IMR-90 (cell line): ENCODE measurements at regions not wholly inside any gene's neighbourhood (a gene's known extent, or its start where the extent isn't known, plus 50 kb on each side); places are given as distances from the start of the nearest gene placed in this dataset.

Source experiments
- ATAC-seq: fragments of 200-7000 bp; cut with Tn5 transposase; 2 replicates; pipeline ENCODE4 v1.9.1; 2020; ENCODE audit warnings: low read depth, mild to moderate bottlenecking, moderate library complexity
- BruUV-seq: library from RNA; stranded (reverse); fragments of 400-500 nt; replicated peaks from 2 replicates; lab custom pipeline; 2021; lab: Mats Ljungman, UMichigan
- CTCF ChIA-PET: fragments of 300-600 bp; formaldehyde crosslinking; extraction: SDS; loops from one replicate; lab custom pipeline; 2021; ENCODE audit warnings: antibody characterized with exemption; lab: Yijun Ruan, JAX
- POLR2A ChIA-PET: fragments of 300-600 bp; sonication (Branson Sonifier 250); formaldehyde crosslinking; loops from one replicate; lab custom pipeline; 2022; ENCODE audit warnings: antibody characterized with exemption; ENCODE audit not compliant: unreplicated experiment; lab: Charles Lee
- DNase-seq: peaks from one replicate; pipeline ENCODE4 v3.0.0; 2013
- H2AFZ ChIP-seq: replicated peaks from 2 replicates; pipeline ENCODE3; 2013; ENCODE audit warnings: low read length, mild to moderate bottlenecking; ENCODE audit not compliant: poor library complexity
- H2AK5ac ChIP-seq: 2 replicates; pipeline ENCODE4 v1.6.1; 2013; ENCODE audit warnings: low read depth, low read length, inconsistent platforms
- H2AK9ac ChIP-seq: replicated peaks from 2 replicates; pipeline ENCODE3; 2013; ENCODE audit warnings: mild to moderate bottlenecking, low read depth, low read length, moderate library complexity; ENCODE audit not compliant: poor library complexity
- H2BK120ac ChIP-seq: 2 replicates; pipeline ENCODE4 v1.6.1; 2013; ENCODE audit warnings: low read depth, low read length, inconsistent platforms
- H2BK15ac ChIP-seq: 3 replicates; pipeline ENCODE4 v1.6.1; 2013; ENCODE audit warnings: low read depth, low read length, inconsistent platforms
- H2BK20ac ChIP-seq: 2 replicates; pipeline ENCODE4 v1.6.1; 2013; ENCODE audit warnings: low read depth, mild to moderate bottlenecking, inconsistent platforms, low read length, moderate library complexity
- H2BK5ac ChIP-seq: 2 replicates; pipeline ENCODE4 v1.6.1; 2013; ENCODE audit warnings: mild to moderate bottlenecking, low read depth, low read length, inconsistent platforms; ENCODE audit not compliant: poor library complexity, severe bottlenecking
- H3K14ac ChIP-seq: replicated peaks from 2 replicates; pipeline ENCODE4 v1.6.1; 2013; ENCODE audit warnings: low read depth, low read length, inconsistent platforms
- H3K18ac ChIP-seq: 2 replicates; pipeline ENCODE4 v1.6.1; 2013; ENCODE audit warnings: low read depth, low read length, control low read depth
- H3K23ac ChIP-seq: 2 replicates; pipeline ENCODE4 v1.6.1; 2013; ENCODE audit warnings: low read depth, low read length, inconsistent platforms
- H3K27ac ChIP-seq: 2 replicates; pipeline ENCODE4 v1.5.1; 2013; ENCODE audit warnings: mild to moderate bottlenecking, control low read depth, low read length; ENCODE audit not compliant: insufficient read depth
- H3K27me3 ChIP-seq: 2 replicates; pipeline ENCODE4 v1.6.1; 2013; ENCODE audit warnings: low read length; ENCODE audit not compliant: control insufficient read depth, insufficient read depth
- H3K36me3 ChIP-seq: 2 replicates; pipeline ENCODE4 v1.6.1; 2013; ENCODE audit warnings: low read length, mixed read lengths; ENCODE audit not compliant: control insufficient read depth, insufficient read depth
- H3K4ac ChIP-seq: 2 replicates; pipeline ENCODE4 v1.6.1; 2013; ENCODE audit warnings: low read depth, low read length, inconsistent platforms
- H3K4me1 ChIP-seq: 2 replicates; pipeline ENCODE4 v1.6.1; 2013; ENCODE audit warnings: low read length, mixed read lengths; ENCODE audit not compliant: control insufficient read depth, insufficient read depth
- H3K4me2 ChIP-seq: 2 replicates; pipeline ENCODE4 v1.6.1; 2013; ENCODE audit warnings: low read depth, mild to moderate bottlenecking, control low read depth, low read length, moderate library complexity
- H3K4me3 ChIP-seq: 2 replicates; pipeline ENCODE4 v1.5.1; 2013; ENCODE audit warnings: low read depth, mild to moderate bottlenecking, control low read depth, low read length, moderate library complexity; ENCODE audit not compliant: insufficient read depth
- H3K56ac ChIP-seq: 2 replicates; pipeline ENCODE4 v1.6.1; 2013; ENCODE audit warnings: low read length, inconsistent platforms; ENCODE audit not compliant: insufficient read depth; ENCODE audit errors: extremely low read depth
- H3K79me1 ChIP-seq, 2 experiments: 2 replicates each; pipeline ENCODE4 v1.6.1; 2013; ENCODE audit warnings: low read length in 2 of 2, inconsistent platforms in 1 of 2, low read depth in 1 of 2
- H3K9ac ChIP-seq: 2 replicates; pipeline ENCODE4 v1.6.1; 2013; ENCODE audit warnings: low read depth, low read length, control low read depth
- H3K9me1 ChIP-seq: 2 replicates; pipeline ENCODE4 v1.6.1; 2013; ENCODE audit warnings: low read length, inconsistent platforms; ENCODE audit not compliant: insufficient read depth
- H3K9me3 ChIP-seq: 2 replicates; pipeline ENCODE4 v1.6.1; 2013; ENCODE audit warnings: low read length; ENCODE audit not compliant: control insufficient read depth, insufficient read depth
- H4K20me1 ChIP-seq: 2 replicates; pipeline ENCODE4 v1.6.1; 2013; ENCODE audit warnings: low read length, inconsistent platforms; ENCODE audit not compliant: insufficient read depth
- H4K5ac ChIP-seq: 2 replicates; pipeline ENCODE4 v1.6.1; 2013; ENCODE audit warnings: mild to moderate bottlenecking, low read depth, low read length, control low read depth
- H4K8ac ChIP-seq, 2 experiments: 2 replicates each; pipeline ENCODE4 v1.6.1; 2013; ENCODE audit warnings: low read depth in 2 of 2, low read length in 2 of 2, control low read depth in 1 of 2, inconsistent platforms in 1 of 2
- H4K91ac ChIP-seq: 2 replicates; pipeline ENCODE4 v1.6.1; 2013; ENCODE audit warnings: low read depth, low read length, inconsistent platforms; ENCODE audit not compliant: insufficient read depth
- CHD1 ChIP-seq: IDR thresholded peaks from 2 replicates; pipeline ENCODE4 v1.6.1; 2012; ENCODE audit warnings: low read depth, low read length, improper control_type of control experiment
- MAZ ChIP-seq: IDR thresholded peaks from 2 replicates; pipeline ENCODE4 v1.6.1; 2012; ENCODE audit warnings: low read depth, mild to moderate bottlenecking, low read length, improper control_type of control experiment, moderate library complexity, borderline replicate concordance
- NFE2L2 ChIP-seq: fragments of 150-350 bp; IDR thresholded peaks from 2 replicates; pipeline ENCODE4 v1.6.1; 2016; ENCODE audit warnings: low read depth, mild to moderate bottlenecking, low read length
- POLR2A ChIP-seq: IDR thresholded peaks from 2 replicates; pipeline ENCODE4 v1.6.1; 2012; ENCODE audit warnings: mild to moderate bottlenecking, low read depth, low read length
- RAD21 ChIP-seq: IDR thresholded peaks from 2 replicates; pipeline ENCODE4 v1.6.1; 2012; ENCODE audit warnings: low read length, improper control_type of control experiment
- RFX5 ChIP-seq: IDR thresholded peaks from 2 replicates; pipeline ENCODE4 v1.8.0; 2012; ENCODE audit warnings: low read depth, mild to moderate bottlenecking, low read length, moderate library complexity
- SMC3 ChIP-seq: fragments of 150-350 bp; IDR thresholded peaks from 2 replicates; pipeline ENCODE4 v1.6.1; 2016; ENCODE audit warnings: low read depth, mild to moderate bottlenecking, antibody characterized with exemption, low read length, moderate library complexity
- WGBS, 2 experiments: methylation state at CpG; one replicate each; pipeline versions ENCODE4 v1.1.5 to v1.1.7; 2013; ENCODE audit warnings: missing lambda C conversion rate in 2 of 2; ENCODE audit not compliant: insufficient read length in 1 of 2; ENCODE audit errors: extremely low coverage in 2 of 2; 5-methylcytosine and 5-hydroxymethylcytosine counted together
- dilution Hi-C: fragments of 300-500 bp; cut with HindIII; formaldehyde crosslinking; loops from one replicate; pipeline ENCODE4 v1.14.3; 2018; ENCODE audit warnings: low sequenced_read_pairs; ENCODE audit not compliant: unreplicated experiment
- in situ Hi-C: fragments of 300-500 bp; cut with MboI; formaldehyde crosslinking; loops from 3 replicates; pipeline ENCODE4 v1.14.3; 2019; ENCODE audit warnings: low sequenced_read_pairs, inconsistent platforms, mixed read lengths
- intact Hi-C: fragments of 100-400 bp; cut with micrococcal nuclease; formaldehyde crosslinking; loops from 2 replicates; pipeline ENCODE4 v1.10.0; 2022
- TF ChIP-seq, protein P1 (sequence below): conservative IDR thresholded peaks from 2 replicates; pipeline ENCODE4 v1.5.1; 2012; ENCODE audit warnings: mild to moderate bottlenecking, low read depth, low read length, improper control_type of control experiment
- TF ChIP-seq, protein P2 (sequence below): fragments of 150-350 bp; IDR thresholded peaks from 2 replicates; pipeline ENCODE4 v1.6.1; 2016; ENCODE audit warnings: low read depth, mild to moderate bottlenecking, low read length, moderate library complexity, borderline replicate concordance

DNA sequence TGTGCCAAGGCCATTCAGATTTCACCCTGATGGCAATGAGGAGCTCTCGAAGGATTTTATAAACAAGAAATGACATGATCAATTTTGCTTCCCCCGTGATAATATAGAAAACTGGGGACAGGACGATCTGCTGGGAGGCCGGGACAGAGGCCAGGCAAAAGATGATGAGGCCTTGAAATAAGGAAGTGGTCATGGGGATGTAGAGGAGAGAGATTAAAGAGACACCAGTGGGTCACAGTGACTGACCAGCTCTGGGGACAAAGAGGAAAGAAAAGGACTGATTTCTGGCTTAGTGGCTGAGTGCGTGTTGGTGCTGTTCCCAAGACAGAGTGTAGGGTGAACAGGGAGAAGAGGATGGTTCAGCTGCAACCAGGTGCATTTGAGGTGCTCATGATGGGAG, 68.7 kb upstream of the FLT1 start:
- no peak overlapping the region for H3K18ac ChIP-seq
- no peak overlapping the region for H3K23ac ChIP-seq
- H2BK15ac ChIP-seq = 0 out of 3 replicates have a peak overlapping the region, but pooled peaks have one; percentile 41
- in situ Hi-C loops = no loop called here
- H2AK5ac ChIP-seq = peak overlapping the region; percentile 28
- WGBS, 2 experiments = no CpG with 5 or more reads among the region's 5 CpGs
- no peaks in the 10 kb centered on the region for H3K27me3 ChIP-seq
- dilution Hi-C loops = no loop called here
- ChIA-PET CTCF (no interaction called here), POLR2A (no interaction called here)
- H4K5ac ChIP-seq = no peak overlapping the region
- peak overlapping the region; percentile 37; the same call in 1 of the 2 replicates for H3K4ac ChIP-seq
- H4K91ac ChIP-seq = no peak overlapping the region
- H3K9me3 ChIP-seq = no peaks in the 10 kb centered on the region
- no peak overlapping the region for H3K4me2 ChIP-seq
- BruUV-seq = no TSS peak
- H3K4me1 ChIP-seq = peaks cover 14% of the 10 kb centered on the region
- H3K36me3 ChIP-seq = no peaks in the 10 kb centered on the region
- intact Hi-C loops = no loop called here
- H2BK120ac ChIP-seq = peak overlapping the region; percentile 40; the same call in 1 of the 2 replicates
- H3K27ac ChIP-seq = no peak overlapping the region
- DNase-seq (no peak), ATAC-seq (no peak)
- 0 out of 2 replicates have a peak, but pooled peaks cover 2% of the 10 kb centered on the region for H3K9me1 ChIP-seq
- no peaks in the 10 kb centered on the region for H4K20me1 ChIP-seq
- H2AK9ac ChIP-seq = no peak overlapping the region
- no peak overlapping the region for H2AFZ ChIP-seq
- no peak for TF ChIP-seq SMC3
- TF ChIP-seq, protein P1, sequence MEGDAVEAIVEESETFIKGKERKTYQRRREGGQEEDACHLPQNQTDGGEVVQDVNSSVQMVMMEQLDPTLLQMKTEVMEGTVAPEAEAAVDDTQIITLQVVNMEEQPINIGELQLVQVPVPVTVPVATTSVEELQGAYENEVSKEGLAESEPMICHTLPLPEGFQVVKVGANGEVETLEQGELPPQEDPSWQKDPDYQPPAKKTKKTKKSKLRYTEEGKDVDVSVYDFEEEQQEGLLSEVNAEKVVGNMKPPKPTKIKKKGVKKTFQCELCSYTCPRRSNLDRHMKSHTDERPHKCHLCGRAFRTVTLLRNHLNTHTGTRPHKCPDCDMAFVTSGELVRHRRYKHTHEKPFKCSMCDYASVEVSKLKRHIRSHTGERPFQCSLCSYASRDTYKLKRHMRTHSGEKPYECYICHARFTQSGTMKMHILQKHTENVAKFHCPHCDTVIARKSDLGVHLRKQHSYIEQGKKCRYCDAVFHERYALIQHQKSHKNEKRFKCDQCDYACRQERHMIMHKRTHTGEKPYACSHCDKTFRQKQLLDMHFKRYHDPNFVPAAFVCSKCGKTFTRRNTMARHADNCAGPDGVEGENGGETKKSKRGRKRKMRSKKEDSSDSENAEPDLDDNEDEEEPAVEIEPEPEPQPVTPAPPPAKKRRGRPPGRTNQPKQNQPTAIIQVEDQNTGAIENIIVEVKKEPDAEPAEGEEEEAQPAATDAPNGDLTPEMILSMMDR = no peak
- TF ChIP-seq RAD21 = no peak
- no peak for TF ChIP-seq CHD1
- no peak for TF ChIP-seq RFX5
- TF ChIP-seq, protein P2, sequence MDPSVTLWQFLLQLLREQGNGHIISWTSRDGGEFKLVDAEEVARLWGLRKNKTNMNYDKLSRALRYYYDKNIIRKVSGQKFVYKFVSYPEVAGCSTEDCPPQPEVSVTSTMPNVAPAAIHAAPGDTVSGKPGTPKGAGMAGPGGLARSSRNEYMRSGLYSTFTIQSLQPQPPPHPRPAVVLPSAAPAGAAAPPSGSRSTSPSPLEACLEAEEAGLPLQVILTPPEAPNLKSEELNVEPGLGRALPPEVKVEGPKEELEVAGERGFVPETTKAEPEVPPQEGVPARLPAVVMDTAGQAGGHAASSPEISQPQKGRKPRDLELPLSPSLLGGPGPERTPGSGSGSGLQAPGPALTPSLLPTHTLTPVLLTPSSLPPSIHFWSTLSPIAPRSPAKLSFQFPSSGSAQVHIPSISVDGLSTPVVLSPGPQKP = no peak
- no peak for TF ChIP-seq MAZ
- TF ChIP-seq NFE2L2 = no peak
- no peak for TF ChIP-seq POLR2A
- H2BK20ac ChIP-seq = no peak overlapping the region; the same call in 1 of the 2 replicates
- H3K9ac ChIP-seq = no peak overlapping the region
- no peak overlapping the region for H4K8ac ChIP-seq
- H3K56ac ChIP-seq = no peak overlapping the region
- H3K14ac ChIP-seq = 0 out of 2 replicates have a peak overlapping the region, but pooled peaks have one; percentile 11
- no peak overlapping the region for H2BK5ac ChIP-seq
- H3K4me3 ChIP-seq = no peak overlapping the region
- no peaks in the 10 kb centered on the region for H3K79me1 ChIP-seq
